ENCODE measurements at regions not wholly inside any gene's neighbourhood (a gene's known extent, or its start where the extent isn't known, plus 50 kb on each side); places are given as distances from the start of the nearest gene placed in this dataset.

DNA sequence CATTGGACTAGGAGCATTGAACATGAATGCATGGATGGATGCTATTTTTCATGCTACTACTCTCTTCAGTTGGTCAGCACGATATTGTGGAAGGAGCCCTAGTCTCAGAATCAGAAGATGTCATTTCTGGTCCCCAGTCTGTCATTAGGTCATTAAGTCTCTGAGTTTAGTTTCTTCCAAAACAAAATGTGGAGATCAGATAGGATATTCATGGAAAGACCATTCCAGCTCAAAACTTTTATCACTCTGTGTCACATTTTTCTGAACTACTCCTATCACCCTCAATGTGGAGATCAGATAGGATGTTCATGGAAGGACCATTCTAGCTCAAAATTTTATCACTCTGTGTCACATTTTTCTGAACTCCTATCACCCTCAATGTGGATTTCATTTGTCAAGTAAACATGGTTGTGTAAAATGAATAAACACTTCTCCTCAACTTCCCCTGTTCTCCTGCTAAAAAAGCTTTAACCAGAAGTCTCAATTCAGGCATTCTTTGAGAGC lies 296.8 kb downstream of the MRPS30 start:
- TF ChIP-seq ZBTB7A (IDR thresholded peaks at IDR 0.05; ENCODE audit: low read depth), result no peak
- no peak for TF ChIP-seq FOXM1 (IDR thresholded peaks at IDR 0.05; ENCODE audit: borderline replicate concordance, low read depth)
- no peak for TF ChIP-seq TCF12 (IDR thresholded peaks at IDR 0.05; ENCODE audit: low read depth)
- TF ChIP-seq, protein P1, sequence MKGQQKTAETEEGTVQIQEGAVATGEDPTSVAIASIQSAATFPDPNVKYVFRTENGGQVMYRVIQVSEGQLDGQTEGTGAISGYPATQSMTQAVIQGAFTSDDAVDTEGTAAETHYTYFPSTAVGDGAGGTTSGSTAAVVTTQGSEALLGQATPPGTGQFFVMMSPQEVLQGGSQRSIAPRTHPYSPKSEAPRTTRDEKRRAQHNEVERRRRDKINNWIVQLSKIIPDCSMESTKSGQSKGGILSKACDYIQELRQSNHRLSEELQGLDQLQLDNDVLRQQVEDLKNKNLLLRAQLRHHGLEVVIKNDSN (IDR thresholded peaks at IDR 0.05), result no peak
- no peak for TF ChIP-seq YY1 (IDR thresholded peaks at IDR 0.05; ENCODE audit: low read depth)
- TF ChIP-seq CREB1 (IDR thresholded peaks at IDR 0.05; ENCODE audit: low read depth), result no peak
- no peak for TF ChIP-seq CEBPB (IDR thresholded peaks at IDR 0.05)
- no peak for TF ChIP-seq MAX (IDR thresholded peaks at IDR 0.05)
- TF ChIP-seq, protein P2, sequence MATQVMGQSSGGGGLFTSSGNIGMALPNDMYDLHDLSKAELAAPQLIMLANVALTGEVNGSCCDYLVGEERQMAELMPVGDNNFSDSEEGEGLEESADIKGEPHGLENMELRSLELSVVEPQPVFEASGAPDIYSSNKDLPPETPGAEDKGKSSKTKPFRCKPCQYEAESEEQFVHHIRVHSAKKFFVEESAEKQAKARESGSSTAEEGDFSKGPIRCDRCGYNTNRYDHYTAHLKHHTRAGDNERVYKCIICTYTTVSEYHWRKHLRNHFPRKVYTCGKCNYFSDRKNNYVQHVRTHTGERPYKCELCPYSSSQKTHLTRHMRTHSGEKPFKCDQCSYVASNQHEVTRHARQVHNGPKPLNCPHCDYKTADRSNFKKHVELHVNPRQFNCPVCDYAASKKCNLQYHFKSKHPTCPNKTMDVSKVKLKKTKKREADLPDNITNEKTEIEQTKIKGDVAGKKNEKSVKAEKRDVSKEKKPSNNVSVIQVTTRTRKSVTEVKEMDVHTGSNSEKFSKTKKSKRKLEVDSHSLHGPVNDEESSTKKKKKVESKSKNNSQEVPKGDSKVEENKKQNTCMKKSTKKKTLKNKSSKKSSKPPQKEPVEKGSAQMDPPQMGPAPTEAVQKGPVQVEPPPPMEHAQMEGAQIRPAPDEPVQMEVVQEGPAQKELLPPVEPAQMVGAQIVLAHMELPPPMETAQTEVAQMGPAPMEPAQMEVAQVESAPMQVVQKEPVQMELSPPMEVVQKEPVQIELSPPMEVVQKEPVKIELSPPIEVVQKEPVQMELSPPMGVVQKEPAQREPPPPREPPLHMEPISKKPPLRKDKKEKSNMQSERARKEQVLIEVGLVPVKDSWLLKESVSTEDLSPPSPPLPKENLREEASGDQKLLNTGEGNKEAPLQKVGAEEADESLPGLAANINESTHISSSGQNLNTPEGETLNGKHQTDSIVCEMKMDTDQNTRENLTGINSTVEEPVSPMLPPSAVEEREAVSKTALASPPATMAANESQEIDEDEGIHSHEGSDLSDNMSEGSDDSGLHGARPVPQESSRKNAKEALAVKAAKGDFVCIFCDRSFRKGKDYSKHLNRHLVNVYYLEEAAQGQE (IDR thresholded peaks at IDR 0.05; ENCODE audit: low read depth), result no peak
- no peak for TF ChIP-seq EGR1 (IDR thresholded peaks at IDR 0.05)
- TF ChIP-seq TAF1 (IDR thresholded peaks at IDR 0.05; ENCODE audit: low read depth), result no peak
- no peak for TF ChIP-seq RAD21 (IDR thresholded peaks at IDR 0.05; ENCODE audit: low read depth)
- no peak for TF ChIP-seq TEAD4 (IDR thresholded peaks at IDR 0.05)
- no peak for TF ChIP-seq NFIC (IDR thresholded peaks at IDR 0.05)
- TF ChIP-seq EP300 (IDR thresholded peaks at IDR 0.05; ENCODE audit: borderline replicate concordance), result no peak

DNA sequence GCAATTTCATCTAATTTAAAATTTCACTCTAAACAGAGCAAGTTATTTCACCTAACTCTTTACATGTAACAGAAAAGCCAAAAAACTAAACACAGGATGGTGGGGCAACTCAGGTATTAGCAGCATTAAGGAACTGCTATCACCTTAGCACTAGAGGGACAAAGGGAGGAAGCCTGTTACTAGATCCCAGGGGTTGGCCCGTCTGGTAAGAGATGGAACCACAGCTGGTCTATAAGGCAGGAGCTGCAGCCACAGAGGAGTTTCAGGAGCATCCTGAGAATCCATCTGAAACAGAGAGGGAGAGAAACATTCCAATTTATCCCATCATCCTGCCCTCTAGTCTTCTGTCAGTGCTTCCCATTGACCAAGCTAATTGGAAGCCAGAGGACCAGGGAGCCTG lies 300.3 kb downstream of the MRPS30 start:
- TF ChIP-seq, protein P2 (IDR thresholded peaks at IDR 0.05; ENCODE audit: low read depth), result no peak
- TF ChIP-seq RAD21 (IDR thresholded peaks at IDR 0.05; ENCODE audit: low read depth) (no peak), TCF12 (IDR thresholded peaks at IDR 0.05; ENCODE audit: low read depth) (no peak), FOXM1 (IDR thresholded peaks at IDR 0.05; ENCODE audit: borderline replicate concordance, low read depth) (no peak), NFIC (IDR thresholded peaks at IDR 0.05) (no peak), CEBPB (IDR thresholded peaks at IDR 0.05) (no peak), YY1 (IDR thresholded peaks at IDR 0.05; ENCODE audit: low read depth) (no peak), TEAD4 (IDR thresholded peaks at IDR 0.05) (no peak), MAX (IDR thresholded peaks at IDR 0.05) (no peak)

DNA sequence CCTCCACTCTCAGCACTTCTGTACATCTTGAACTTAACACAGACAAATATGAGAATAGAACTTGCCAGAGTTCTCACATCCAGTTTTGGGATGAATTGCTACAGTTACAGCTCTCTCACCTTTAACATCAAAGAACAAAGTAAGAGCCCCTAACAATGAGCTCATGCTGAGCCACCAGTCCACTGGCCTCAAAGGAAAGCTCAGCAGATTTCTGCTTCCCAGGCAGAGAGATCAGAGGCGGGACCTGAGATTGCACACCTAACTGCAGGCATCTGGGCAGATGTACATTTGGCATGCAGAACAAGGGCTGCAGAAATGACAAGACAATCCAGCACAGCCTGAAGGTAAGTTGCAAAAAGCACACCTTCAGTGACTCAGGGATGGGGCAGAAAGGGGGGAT lies 300.9 kb downstream of the MRPS30 start:
- TF ChIP-seq CREB1 (IDR thresholded peaks at IDR 0.05; ENCODE audit: low read depth) (no peak), FOXM1 (IDR thresholded peaks at IDR 0.05; ENCODE audit: borderline replicate concordance, low read depth) (no peak), EP300 (IDR thresholded peaks at IDR 0.05; ENCODE audit: borderline replicate concordance) (no peak), TEAD4 (IDR thresholded peaks at IDR 0.05) (no peak), TAF1 (IDR thresholded peaks at IDR 0.05; ENCODE audit: low read depth) (no peak), YY1 (IDR thresholded peaks at IDR 0.05; ENCODE audit: low read depth) (no peak), ZBTB7A (IDR thresholded peaks at IDR 0.05; ENCODE audit: low read depth) (no peak), NFIC (IDR thresholded peaks at IDR 0.05) (no peak), TCF12 (IDR thresholded peaks at IDR 0.05; ENCODE audit: low read depth) (no peak), EGR1 (IDR thresholded peaks at IDR 0.05) (no peak), CEBPB (IDR thresholded peaks at IDR 0.05) (no peak), RAD21 (IDR thresholded peaks at IDR 0.05; ENCODE audit: low read depth) (no peak), MAX (IDR thresholded peaks at IDR 0.05) (no peak)
- TF ChIP-seq, protein P2 (IDR thresholded peaks at IDR 0.05; ENCODE audit: low read depth), result no peak
- TF ChIP-seq, protein P1 (IDR thresholded peaks at IDR 0.05), result no peak

DNA sequence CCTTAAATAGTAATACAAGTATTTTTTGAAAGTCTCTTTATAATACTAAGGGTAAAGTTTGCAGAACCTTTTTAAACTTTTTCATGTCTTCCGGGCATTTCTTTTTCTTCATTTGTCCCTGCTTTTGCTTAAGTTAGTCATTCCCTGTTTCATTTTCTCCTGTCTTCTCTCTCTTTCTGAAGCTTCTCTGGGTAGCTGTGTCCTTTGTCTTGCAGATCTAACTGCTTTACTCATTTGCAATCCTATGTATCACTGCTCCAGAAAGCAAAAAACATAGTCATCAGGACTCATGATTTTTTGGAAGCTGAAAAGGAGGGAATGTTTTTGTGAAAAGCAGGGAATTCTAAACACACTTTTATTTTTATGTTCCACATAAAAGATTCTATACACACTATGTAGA lies 301.7 kb downstream of the MRPS30 start:
- TF ChIP-seq CREB1 (IDR thresholded peaks at IDR 0.05; ENCODE audit: low read depth) (no peak), NFIC (IDR thresholded peaks at IDR 0.05) (no peak), TEAD4 (IDR thresholded peaks at IDR 0.05) (no peak), EGR1 (IDR thresholded peaks at IDR 0.05) (no peak), TAF1 (IDR thresholded peaks at IDR 0.05; ENCODE audit: low read depth) (no peak), ZBTB7A (IDR thresholded peaks at IDR 0.05; ENCODE audit: low read depth) (no peak), RAD21 (IDR thresholded peaks at IDR 0.05; ENCODE audit: low read depth) (no peak), YY1 (IDR thresholded peaks at IDR 0.05; ENCODE audit: low read depth) (no peak), TCF12 (IDR thresholded peaks at IDR 0.05; ENCODE audit: low read depth) (no peak), EP300 (IDR thresholded peaks at IDR 0.05; ENCODE audit: borderline replicate concordance) (no peak)
- TF ChIP-seq, protein P1 (IDR thresholded peaks at IDR 0.05), result no peak
- TF ChIP-seq, protein P2 (IDR thresholded peaks at IDR 0.05; ENCODE audit: low read depth), result no peak
